ENCODE measurements at regions not wholly inside any gene's neighbourhood (a gene's known extent, or its start where the extent isn't known, plus 50 kb on each side); places are given as distances from the start of the nearest gene placed in this dataset.

GRCh38 chr22:48699511-48699910 lies 1128.2 kb downstream of the BRD1 start:
- no peak for ATAC-seq
- TF ChIP-seq CSRNP3 (CRISPR knock-in tag; IDR thresholded peaks at IDR 0.05) (no peak), CSDC2 (CRISPR knock-in tag; IDR thresholded peaks at IDR 0.05) (no peak), ZNF70 (CRISPR knock-in tag; IDR thresholded peaks at IDR 0.05) (no peak), ZFP3 (CRISPR knock-in tag; IDR thresholded peaks at IDR 0.05) (no peak), SNAI2 (CRISPR knock-in tag; IDR thresholded peaks at IDR 0.05) (no peak), TSHZ2 (CRISPR knock-in tag; IDR thresholded peaks at IDR 0.05) (no peak), TOX (CRISPR knock-in tag; IDR thresholded peaks at IDR 0.05; ENCODE audit: borderline replicate concordance) (no peak), ISL1 (CRISPR knock-in tag; IDR thresholded peaks at IDR 0.05) (no peak), POU6F1 (CRISPR knock-in tag; IDR thresholded peaks at IDR 0.05; ENCODE audit: borderline replicate concordance, low read depth) (no peak), GLIS3 (CRISPR knock-in tag; IDR thresholded peaks at IDR 0.05) (no peak), PPARA (CRISPR knock-in tag; IDR thresholded peaks at IDR 0.05; ENCODE audit: borderline replicate concordance) (no peak), ARNTL (CRISPR knock-in tag; IDR thresholded peaks at IDR 0.05; ENCODE audit: borderline replicate concordance, low read depth) (no peak), RARB (CRISPR knock-in tag; IDR thresholded peaks at IDR 0.05) (no peak), BACH2 (CRISPR knock-in tag; IDR thresholded peaks at IDR 0.05; ENCODE audit: borderline replicate concordance) (no peak), ZNF565 (CRISPR knock-in tag; conservative IDR thresholded peaks at IDR 0.05; ENCODE audit: low read depth) (no peak)

- TF ChIP-seq ZFP3 (CRISPR knock-in tag; IDR thresholded peaks at IDR 0.05) (no peak), TOX (CRISPR knock-in tag; IDR thresholded peaks at IDR 0.05; ENCODE audit: borderline replicate concordance) (no peak)
- no peak for ATAC-seq
Observed at GRCh38 chr22:48698618-48699017, 1129.1 kb downstream of the BRD1 start.

GRCh38 chr22:48697694-48698276 lies 1129.9 kb downstream of the BRD1 start:
- TF ChIP-seq ARNTL (CRISPR knock-in tag; IDR thresholded peaks at IDR 0.05; ENCODE audit: borderline replicate concordance, low read depth): no peak
- no peak for TF ChIP-seq OSR1 (CRISPR knock-in tag; IDR thresholded peaks at IDR 0.05)
- TF ChIP-seq CREB5 (CRISPR knock-in tag; IDR thresholded peaks at IDR 0.05; ENCODE audit: low read depth): no peak
- no peak for TF ChIP-seq ZC3H10 (CRISPR knock-in tag; IDR thresholded peaks at IDR 0.05)
- ATAC-seq: no peak

GRCh38 chr22:48697223-48697622 lies 1130.5 kb downstream of the BRD1 start:
- no peak for ATAC-seq
- TF ChIP-seq OSR1 (CRISPR knock-in tag; IDR thresholded peaks at IDR 0.05): no peak
- TF ChIP-seq ZC3H10 (CRISPR knock-in tag; IDR thresholded peaks at IDR 0.05): no peak
- no peak for TF ChIP-seq CSDC2 (CRISPR knock-in tag; IDR thresholded peaks at IDR 0.05)
- no peak for TF ChIP-seq ESRRG (CRISPR knock-in tag; IDR thresholded peaks at IDR 0.05)
- TF ChIP-seq RARB (CRISPR knock-in tag; IDR thresholded peaks at IDR 0.05): no peak
- no peak for TF ChIP-seq ISL1 (CRISPR knock-in tag; IDR thresholded peaks at IDR 0.05)

- no peak for ATAC-seq
- no peak for TF ChIP-seq CSDC2 (CRISPR knock-in tag; IDR thresholded peaks at IDR 0.05)
- TF ChIP-seq POU6F1 (CRISPR knock-in tag; IDR thresholded peaks at IDR 0.05; ENCODE audit: borderline replicate concordance, low read depth): no peak
- TF ChIP-seq ARNTL (CRISPR knock-in tag; IDR thresholded peaks at IDR 0.05; ENCODE audit: borderline replicate concordance, low read depth): no peak
- no peak for TF ChIP-seq ISL1 (CRISPR knock-in tag; IDR thresholded peaks at IDR 0.05)
- no peak for TF ChIP-seq GLIS3 (CRISPR knock-in tag; IDR thresholded peaks at IDR 0.05)
- TF ChIP-seq ZNF70 (CRISPR knock-in tag; IDR thresholded peaks at IDR 0.05): no peak
- TF ChIP-seq RARB (CRISPR knock-in tag; IDR thresholded peaks at IDR 0.05): no peak
- TF ChIP-seq ZC3H10 (CRISPR knock-in tag; IDR thresholded peaks at IDR 0.05): no peak
- no peak for TF ChIP-seq PPARA (CRISPR knock-in tag; IDR thresholded peaks at IDR 0.05; ENCODE audit: borderline replicate concordance)
- TF ChIP-seq PATZ1 (CRISPR knock-in tag; IDR thresholded peaks at IDR 0.05; ENCODE audit: borderline replicate concordance): no peak
- no peak for TF ChIP-seq ESRRG (CRISPR knock-in tag; IDR thresholded peaks at IDR 0.05)
- TF ChIP-seq BACH2 (CRISPR knock-in tag; IDR thresholded peaks at IDR 0.05; ENCODE audit: borderline replicate concordance): no peak
- TF ChIP-seq ZNF8 (CRISPR knock-in tag; IDR thresholded peaks at IDR 0.05): no peak
Observed at GRCh38 chr22:48696371-48696770, 1131.3 kb downstream of the BRD1 start.

All from SK-N-SH treated with all-trans-retinoic acid at 6 μM for 48 hours (cell line).